OCI-LY3 (cell line): ENCODE measurements at regions not wholly inside any gene's neighbourhood (a gene's known extent, or its start where the extent isn't known, plus 50 kb on each side); places are given as distances from the start of the nearest gene placed in this dataset.

Source experiments
- H2AFZ ChIP-seq: fragments of 200-600, 300-600 bp; shearing (Covaris generic); 2 replicates; pipeline ENCODE4 v1.6.0; 2014; ENCODE audit warnings: antibody characterized with exemption, low read depth, low read length
- H3K27ac ChIP-seq: fragments of 200-600, 300-600 bp; sonication (generic); 2 replicates; pipeline ENCODE4 v1.5.1; 2014; ENCODE audit warnings: mild to moderate bottlenecking, low read length, moderate library complexity, mixed read lengths
- H3K27me3 ChIP-seq: fragments of 200-600, 300-600 bp; sonication (generic); 2 replicates; pipeline ENCODE4 v1.6.1; 2014; ENCODE audit warnings: low read depth, low read length, mixed read lengths
- H3K36me3 ChIP-seq: fragments of 200-600, 300-600 bp; sonication (generic); replicated peaks from 2 replicates; pipeline ENCODE3; 2014; ENCODE audit warnings: low read depth, low read length, mixed read lengths
- H3K4me1 ChIP-seq: fragments of 300-600, 200-600 bp; sonication (generic); 2 replicates; pipeline ENCODE4 v1.6.1; 2014; ENCODE audit warnings: low read length, mixed read lengths
- H3K4me2 ChIP-seq: fragments of 200-600, 300-600 bp; sonication (generic); 2 replicates; pipeline ENCODE4 v1.6.1; 2014; ENCODE audit warnings: low read length, mixed read lengths
- H3K4me3 ChIP-seq: fragments of 300-600, 200-600 bp; sonication (generic); 2 replicates; pipeline ENCODE4 v1.5.1; 2014; ENCODE audit warnings: antibody characterized with exemption, mild to moderate bottlenecking, low read length, moderate library complexity
- H3K79me2 ChIP-seq: fragments of 300-600, 200-600 bp; shearing (Covaris generic); 2 replicates; pipeline ENCODE4 v1.6.1; 2014; ENCODE audit warnings: mild to moderate bottlenecking, low read length, mixed read lengths
- H3K9ac ChIP-seq: fragments of 300-600, 200-600 bp; shearing (Covaris generic); 2 replicates; pipeline ENCODE4 v1.6.0; 2014; ENCODE audit warnings: mild to moderate bottlenecking, low read length, moderate library complexity
- H3K9me3 ChIP-seq: fragments of 200-600, 300-600 bp; shearing (Covaris generic); 2 replicates; pipeline ENCODE4 v1.6.1; 2014; ENCODE audit warnings: low read length, mixed read lengths; ENCODE audit not compliant: insufficient read depth
- H4K20me1 ChIP-seq: fragments of 200-600, 300-600 bp; sonication (generic); 2 replicates; pipeline ENCODE4 v1.6.1; 2016; ENCODE audit warnings: low read length, mixed read lengths; ENCODE audit not compliant: insufficient read depth
- EZH2phosphoT487 ChIP-seq: fragments of 200-600 bp; shearing (Covaris generic); IDR thresholded peaks from 2 replicates; pipeline ENCODE4 v1.6.1; 2018; ENCODE audit warnings: antibody characterized with exemption, mixed run types, low read depth
- TF ChIP-seq, protein P1 (sequence below): fragments of 200-600, 300-600 bp; sonication (generic); IDR thresholded peaks from 2 replicates; pipeline ENCODE4 v1.5.1; 2014; ENCODE audit warnings: antibody characterized with exemption, low read length, low read depth

DNA sequence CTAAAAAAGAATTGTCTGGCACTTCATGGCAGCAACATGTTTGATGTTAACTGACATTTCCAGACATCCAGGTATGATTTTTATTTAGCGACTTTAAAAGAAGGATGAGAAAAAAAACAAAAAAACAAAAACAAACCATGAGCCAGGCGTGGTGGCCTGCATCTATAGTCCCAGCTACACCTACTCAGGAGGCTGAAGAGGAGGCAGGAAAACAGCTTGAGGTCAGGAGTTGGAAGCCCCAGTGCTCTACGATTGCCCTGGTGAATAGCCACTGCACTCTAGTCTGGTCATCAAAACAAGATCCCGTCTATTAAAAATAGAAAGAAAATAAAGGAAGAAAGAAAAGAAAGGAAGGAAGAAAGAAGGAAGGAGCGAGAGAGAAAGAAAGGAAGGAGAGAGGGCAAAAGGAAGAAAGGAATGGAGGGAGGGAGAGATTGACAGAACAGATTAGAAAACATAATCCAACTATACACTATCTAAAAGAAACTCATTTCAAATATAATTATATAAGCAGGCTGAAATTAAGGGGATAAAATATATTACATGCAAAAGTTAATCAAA is 141.6 kb downstream of the TRIM27 start:
- no peak for TF ChIP-seq EZH2phosphoT487
- TF ChIP-seq, protein P1, sequence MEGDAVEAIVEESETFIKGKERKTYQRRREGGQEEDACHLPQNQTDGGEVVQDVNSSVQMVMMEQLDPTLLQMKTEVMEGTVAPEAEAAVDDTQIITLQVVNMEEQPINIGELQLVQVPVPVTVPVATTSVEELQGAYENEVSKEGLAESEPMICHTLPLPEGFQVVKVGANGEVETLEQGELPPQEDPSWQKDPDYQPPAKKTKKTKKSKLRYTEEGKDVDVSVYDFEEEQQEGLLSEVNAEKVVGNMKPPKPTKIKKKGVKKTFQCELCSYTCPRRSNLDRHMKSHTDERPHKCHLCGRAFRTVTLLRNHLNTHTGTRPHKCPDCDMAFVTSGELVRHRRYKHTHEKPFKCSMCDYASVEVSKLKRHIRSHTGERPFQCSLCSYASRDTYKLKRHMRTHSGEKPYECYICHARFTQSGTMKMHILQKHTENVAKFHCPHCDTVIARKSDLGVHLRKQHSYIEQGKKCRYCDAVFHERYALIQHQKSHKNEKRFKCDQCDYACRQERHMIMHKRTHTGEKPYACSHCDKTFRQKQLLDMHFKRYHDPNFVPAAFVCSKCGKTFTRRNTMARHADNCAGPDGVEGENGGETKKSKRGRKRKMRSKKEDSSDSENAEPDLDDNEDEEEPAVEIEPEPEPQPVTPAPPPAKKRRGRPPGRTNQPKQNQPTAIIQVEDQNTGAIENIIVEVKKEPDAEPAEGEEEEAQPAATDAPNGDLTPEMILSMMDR, result no peak
- peaks cover 9% of the 10 kb centered on the region; the same call in 1 of the 2 replicates for H3K4me1 ChIP-seq
- no peaks in the 10 kb centered on the region for H3K79me2 ChIP-seq
- H3K27ac ChIP-seq, result peak overlapping the region; percentile 16; the same call in 1 of the 2 replicates
- H3K36me3 ChIP-seq, result no peaks in the 10 kb centered on the region
- peak overlapping the region; percentile 71 for H3K4me2 ChIP-seq
- H4K20me1 ChIP-seq, result no peaks in the 10 kb centered on the region
- no peaks in the 10 kb centered on the region for H3K9me3 ChIP-seq
- H3K27me3 ChIP-seq, result no peaks in the 10 kb centered on the region
- peak overlapping the region; percentile 44 for H3K9ac ChIP-seq
- peak overlapping the region; percentile 64 for H3K4me3 ChIP-seq
- H2AFZ ChIP-seq, result peak overlapping the region; percentile 95

DNA sequence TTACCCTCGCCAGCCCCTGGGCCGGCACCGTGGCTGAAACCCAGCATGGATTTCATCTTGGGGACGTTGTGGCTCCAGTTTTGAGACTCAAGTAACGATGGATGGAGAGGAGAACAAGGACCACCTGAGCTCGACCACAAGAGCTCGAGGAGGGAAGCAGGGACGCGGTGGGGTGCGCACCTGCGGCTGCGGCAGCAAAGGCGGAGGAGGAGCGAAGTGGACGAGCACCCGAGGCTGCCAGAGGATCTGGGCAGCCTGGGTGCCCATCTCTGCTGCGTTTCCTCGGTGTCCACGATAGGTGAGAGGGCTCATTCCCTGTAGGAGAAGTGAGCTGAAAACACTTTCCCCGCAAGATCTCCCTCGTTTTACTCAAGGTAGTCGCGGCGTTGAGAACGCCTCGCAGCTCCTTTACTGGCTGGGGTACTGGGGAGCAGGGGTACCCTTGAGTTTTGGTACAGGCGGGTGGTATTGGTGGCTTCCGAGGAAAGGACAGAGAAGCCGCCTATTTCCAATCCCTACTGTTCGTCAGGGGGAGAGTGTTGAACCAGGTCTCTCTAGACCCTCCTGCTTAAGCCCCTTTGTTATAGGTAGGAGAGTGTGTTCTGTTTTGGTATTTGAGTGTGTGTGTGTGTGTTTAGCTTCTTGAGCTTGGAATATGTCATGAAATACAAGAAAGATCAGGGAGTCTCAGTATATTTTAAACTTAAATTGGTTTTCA is 137.7 kb downstream of the TRIM27 start:
- Histone ChIP-seq H3K4me1 (peaks cover 9% of the 10 kb centered on the region; the same call in 1 of the 2 replicates), H3K4me3 (no peak overlapping the region), H3K27me3 (no peaks in the 10 kb centered on the region), H3K9me3 (no peaks in the 10 kb centered on the region), H3K4me2 (no peak overlapping the region), H2AFZ (no peak overlapping the region), H3K9ac (no peak overlapping the region), H3K79me2 (no peaks in the 10 kb centered on the region), H4K20me1 (no peaks in the 10 kb centered on the region), H3K27ac (no peak overlapping the region), H3K36me3 (no peaks in the 10 kb centered on the region)
- TF ChIP-seq, protein P1, result no peak
- TF ChIP-seq EZH2phosphoT487, result no peak

GRCh38 chr6:28789553-28790083 is 134.2 kb downstream of the TRIM27 start:
- Histone ChIP-seq H3K27me3 (peaks cover 1% of the 10 kb centered on the region; the same call in 1 of the 2 replicates), H3K9me3 (no peaks in the 10 kb centered on the region), H3K36me3 (no peaks in the 10 kb centered on the region), H3K4me1 (no peaks in the 10 kb centered on the region), H2AFZ (no peak overlapping the region), H3K4me2 (peak overlapping the region; percentile 97), H3K4me3 (peak overlapping the region; percentile 83), H3K79me2 (no peaks in the 10 kb centered on the region), H3K9ac (peak overlapping the region; percentile 34; the same call in 1 of the 2 replicates), H4K20me1 (no peaks in the 10 kb centered on the region), H3K27ac (no peak overlapping the region)
- TF ChIP-seq, protein P1, result no peak
- no peak for TF ChIP-seq EZH2phosphoT487

DNA sequence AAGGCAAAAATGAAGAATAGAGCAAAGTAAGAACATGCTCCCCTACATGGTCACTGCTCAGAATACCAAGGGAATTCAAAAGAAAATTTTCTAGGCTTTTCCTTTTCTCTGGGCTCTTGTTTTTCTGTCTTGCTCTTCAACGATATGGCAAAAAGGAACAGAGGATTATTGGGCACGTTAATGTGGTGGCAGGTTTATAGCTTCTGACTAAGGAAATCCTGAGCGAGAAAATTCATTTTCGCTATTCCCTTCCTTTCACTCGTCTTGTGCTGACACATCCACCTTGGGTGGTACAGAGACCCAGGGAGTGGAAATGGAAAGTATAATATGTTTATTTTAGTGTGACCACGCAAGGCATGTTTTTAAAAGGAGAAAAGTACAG is 132.8 kb downstream of the TRIM27 start:
- Histone ChIP-seq H3K4me2 (peak overlapping the region; percentile 97), H3K27ac (no peak overlapping the region), H3K9ac (peak overlapping the region; percentile 58), H3K27me3 (peaks cover 5% of the 10 kb centered on the region; the same call in 1 of the 2 replicates), H3K9me3 (no peaks in the 10 kb centered on the region), H3K36me3 (no peaks in the 10 kb centered on the region), H2AFZ (peak overlapping the region; percentile 82), H3K4me1 (0 out of 2 replicates have a peak, but pooled peaks cover 3% of the 10 kb centered on the region), H3K4me3 (peak overlapping the region; percentile 83), H3K79me2 (no peaks in the 10 kb centered on the region), H4K20me1 (no peaks in the 10 kb centered on the region)
- no peak for TF ChIP-seq EZH2phosphoT487
